WERI-Rb-1 (cell line): ENCODE measurements at regions not wholly inside any gene's neighbourhood (a gene's known extent, or its start where the extent isn't known, plus 50 kb on each side); places are given as distances from the start of the nearest gene placed in this dataset.

Source experiments
- DNase-seq: peaks from one replicate; pipeline ENCODE4 v3.0.0-alpha.2; 2020
- H3K27ac ChIP-seq: fragments of 250-450 bp; sonication (Bioruptor Pico); 2 replicates; pipeline ENCODE4 v1.5.1; 2020; ENCODE audit warnings: mild to moderate bottlenecking, moderate library complexity
- H3K27me3 ChIP-seq: fragments of 250-450 bp; sonication (Bioruptor Pico); 2 replicates; pipeline ENCODE4 v1.5.1; 2021; ENCODE audit warnings: mild to moderate bottlenecking, low read depth, moderate library complexity; ENCODE audit not compliant: insufficient read depth, severe bottlenecking
- H3K36me3 ChIP-seq: fragments of 250-450 bp; sonication (Bioruptor Pico); 2 replicates; pipeline ENCODE4 v1.5.1; 2020; ENCODE audit warnings: mild to moderate bottlenecking, moderate library complexity
- H3K4me3 ChIP-seq: 2 replicates; pipeline ENCODE4 v1.5.1; 2011; ENCODE audit warnings: low read depth, mild to moderate bottlenecking, control low read depth, low read length
- H3K9me3 ChIP-seq: fragments of 250-450 bp; sonication (Bioruptor Pico); 2 replicates; pipeline ENCODE4 v1.5.1; 2021; ENCODE audit warnings: mild to moderate bottlenecking, moderate library complexity; ENCODE audit not compliant: severe bottlenecking
- TF ChIP-seq, protein P1 (sequence below): IDR thresholded peaks from 2 replicates; pipeline ENCODE4 v1.5.1; 2011; ENCODE audit warnings: low read depth, mild to moderate bottlenecking, control low read depth, inconsistent platforms, low read length

DNA sequence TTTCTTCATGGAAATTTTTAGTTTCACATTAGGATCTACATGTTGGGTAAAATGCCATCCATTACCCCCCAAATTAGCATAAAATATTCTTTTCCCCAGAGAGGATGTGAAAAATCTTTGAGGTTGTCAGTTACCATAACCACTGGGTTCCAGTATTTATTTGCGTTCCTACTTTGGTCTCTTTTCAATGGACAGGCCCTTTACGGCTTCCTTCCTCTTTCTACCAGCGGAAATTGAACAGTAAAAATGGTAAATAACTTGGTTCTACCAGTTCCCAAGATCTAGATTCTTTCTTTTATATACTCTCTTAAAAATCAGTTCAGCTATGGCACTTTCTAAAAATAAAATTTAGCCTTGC lies 169.2 kb upstream of the APCDD1 start:
- TF ChIP-seq, protein P1, sequence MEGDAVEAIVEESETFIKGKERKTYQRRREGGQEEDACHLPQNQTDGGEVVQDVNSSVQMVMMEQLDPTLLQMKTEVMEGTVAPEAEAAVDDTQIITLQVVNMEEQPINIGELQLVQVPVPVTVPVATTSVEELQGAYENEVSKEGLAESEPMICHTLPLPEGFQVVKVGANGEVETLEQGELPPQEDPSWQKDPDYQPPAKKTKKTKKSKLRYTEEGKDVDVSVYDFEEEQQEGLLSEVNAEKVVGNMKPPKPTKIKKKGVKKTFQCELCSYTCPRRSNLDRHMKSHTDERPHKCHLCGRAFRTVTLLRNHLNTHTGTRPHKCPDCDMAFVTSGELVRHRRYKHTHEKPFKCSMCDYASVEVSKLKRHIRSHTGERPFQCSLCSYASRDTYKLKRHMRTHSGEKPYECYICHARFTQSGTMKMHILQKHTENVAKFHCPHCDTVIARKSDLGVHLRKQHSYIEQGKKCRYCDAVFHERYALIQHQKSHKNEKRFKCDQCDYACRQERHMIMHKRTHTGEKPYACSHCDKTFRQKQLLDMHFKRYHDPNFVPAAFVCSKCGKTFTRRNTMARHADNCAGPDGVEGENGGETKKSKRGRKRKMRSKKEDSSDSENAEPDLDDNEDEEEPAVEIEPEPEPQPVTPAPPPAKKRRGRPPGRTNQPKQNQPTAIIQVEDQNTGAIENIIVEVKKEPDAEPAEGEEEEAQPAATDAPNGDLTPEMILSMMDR = no peak
- DNase-seq = no peak
- Histone ChIP-seq H3K27me3 (no peaks in the 10 kb centered on the region), H3K27ac (no peak overlapping the region), H3K9me3 (peaks cover 2% of the 10 kb centered on the region), H3K36me3 (no peaks in the 10 kb centered on the region), H3K4me3 (no peak overlapping the region)

- no peak overlapping the region for H3K27ac ChIP-seq
- TF ChIP-seq, protein P1 = no peak
- no peak overlapping the region for H3K4me3 ChIP-seq
- no peaks in the 10 kb centered on the region for H3K36me3 ChIP-seq
- H3K27me3 ChIP-seq = no peaks in the 10 kb centered on the region
- H3K9me3 ChIP-seq = peaks cover 2% of the 10 kb centered on the region
- no peak for DNase-seq
Observed at GRCh38 chr18:10286580-10287150, 167.8 kb upstream of the APCDD1 start.

DNA sequence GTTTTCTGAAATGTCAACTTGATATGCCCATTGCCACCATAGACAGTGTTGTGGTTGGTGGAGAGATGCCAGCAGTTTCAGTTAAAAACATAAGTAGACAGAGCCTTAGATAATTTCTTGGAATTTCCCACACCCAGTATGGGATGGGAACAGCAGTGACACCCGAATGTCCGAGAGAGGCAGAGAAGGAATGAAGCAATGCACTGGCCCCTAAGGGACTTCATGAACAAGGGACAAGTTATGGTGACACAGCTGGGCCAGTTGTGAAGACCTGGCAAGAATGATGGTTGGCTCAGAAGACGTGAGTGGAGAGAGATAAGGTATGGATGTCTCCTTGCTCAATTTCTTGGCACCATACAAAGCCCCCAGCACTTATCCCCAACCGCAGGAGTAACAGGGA lies 165.2 kb upstream of the APCDD1 start:
- Histone ChIP-seq H3K36me3 (no peaks in the 10 kb centered on the region), H3K4me3 (no peak overlapping the region), H3K27me3 (no peaks in the 10 kb centered on the region), H3K27ac (no peak overlapping the region), H3K9me3 (peaks cover 2% of the 10 kb centered on the region)
- DNase-seq = no peak
- TF ChIP-seq, protein P1 = no peak

GRCh38 chr18:10289951-10290637 lies 164.3 kb upstream of the APCDD1 start:
- no peaks in the 10 kb centered on the region for H3K27me3 ChIP-seq
- no peak overlapping the region for H3K27ac ChIP-seq
- peaks cover 2% of the 10 kb centered on the region for H3K9me3 ChIP-seq
- H3K36me3 ChIP-seq = no peaks in the 10 kb centered on the region
- TF ChIP-seq, protein P1 = no peak
- no peak overlapping the region for H3K4me3 ChIP-seq
- DNase-seq = no peak

- Histone ChIP-seq H3K9me3 (peaks cover 2% of the 10 kb centered on the region), H3K36me3 (no peaks in the 10 kb centered on the region), H3K27me3 (no peaks in the 10 kb centered on the region), H3K27ac (no peak overlapping the region), H3K4me3 (no peak overlapping the region)
- DNase-seq = no peak
- TF ChIP-seq, protein P1 = no peak
Observed at GRCh38 chr18:10290638-10291235, 163.7 kb upstream of the APCDD1 start.
